HT-29 (cell line): ENCODE measurements at regions not wholly inside any gene's neighbourhood (a gene's known extent, or its start where the extent isn't known, plus 50 kb on each side); places are given as distances from the start of the nearest gene placed in this dataset.
"Not testable (repeated sequence)": the region's sequence is repeated elsewhere in the genome, so short reads cannot be mapped to it uniquely, and the experiment has no call there.

ENCODE experiments used
- DNase-seq: peaks from one replicate; pipeline ENCODE4 v3.0.0-alpha.2; 2015; ENCODE audit warnings: low spot score

- DNase-seq: no peak
These were observed 282.8 kb upstream of the PROK2 start for GRCh38 chr3:72067721-72068120.

GRCh38 chr3:72065872-72066641 lies 281.1 kb upstream of the PROK2 start:
- no peak for DNase-seq

GRCh38 chr3:72065236-72065635 lies 280.3 kb upstream of the PROK2 start:
- DNase-seq: no peak

GRCh38 chr3:72064727-72065126 lies 279.8 kb upstream of the PROK2 start:
- not testable (repeated sequence) for DNase-seq

GRCh38 chr3:72062017-72062416 lies 277.1 kb upstream of the PROK2 start:
- DNase-seq: no peak

- DNase-seq: no peak
These were observed 275.6 kb upstream of the PROK2 start for GRCh38 chr3:72060447-72061034.

GRCh38 chr3:72058493-72059081 lies 273.6 kb upstream of the PROK2 start:
- DNase-seq: no peak

- no peak for DNase-seq
These were observed 270.5 kb upstream of the PROK2 start for GRCh38 chr3:72055436-72055835.

GRCh38 chr3:72054976-72055375 lies 270.0 kb upstream of the PROK2 start:
- no peak for DNase-seq

GRCh38 chr3:72052841-72053409 lies 268.0 kb upstream of the PROK2 start:
- DNase-seq: no peak

GRCh38 chr3:72050771-72051170 lies 265.8 kb upstream of the PROK2 start:
- DNase-seq: no peak

- DNase-seq: no peak
These were observed 265.2 kb upstream of the PROK2 start for GRCh38 chr3:72050048-72050632.

GRCh38 chr3:72049300-72049699 lies 264.4 kb upstream of the PROK2 start:
- DNase-seq: no peak

GRCh38 chr3:72048873-72049272 lies 263.9 kb upstream of the PROK2 start:
- no peak for DNase-seq

- DNase-seq: no peak
These were observed 262.4 kb upstream of the PROK2 start for GRCh38 chr3:72047221-72047871.

GRCh38 chr3:72044231-72044855 lies 259.4 kb upstream of the PROK2 start:
- DNase-seq: no peak

- DNase-seq: no peak
These were observed 258.5 kb upstream of the PROK2 start for GRCh38 chr3:72043204-72044133.

- DNase-seq: no peak
These were observed 257.7 kb upstream of the PROK2 start for GRCh38 chr3:72042397-72043203.

GRCh38 chr3:72041511-72041910 lies 256.6 kb upstream of the PROK2 start:
- DNase-seq: no peak
